T-helper 1 cell treated with Interleukin-12 subunit alpha and Interleukin-12 subunit beta and Interleukin-4 antibody, amounts not matched to agents 30 μg/mL and 1 μg/mL, for 36 hours (primary cell): ENCODE measurements at regions not wholly inside any gene's neighbourhood (a gene's known extent, or its start where the extent isn't known, plus 50 kb on each side); places are given as distances from the start of the nearest gene placed in this dataset.
"Not testable (repeated sequence)": the region's sequence is repeated elsewhere in the genome, so short reads cannot be mapped to it uniquely, and the experiment has no call there.

Source experiments
- H3K27ac Mint-ChIP-seq: one replicate; pipeline ENCODE4 v1.8.0; 2021; ENCODE audit warnings: mild to moderate bottlenecking, mixed read lengths
- H3K27me3 Mint-ChIP-seq: one replicate; pipeline ENCODE4 v1.8.0; 2021; ENCODE audit warnings: low read depth, mixed read lengths
- H3K36me3 Mint-ChIP-seq: one replicate; pipeline ENCODE4 v1.8.0; 2021; ENCODE audit warnings: low read depth, mixed read lengths
- H3K4me1 Mint-ChIP-seq: one replicate; pipeline ENCODE4 v1.8.0; 2021; ENCODE audit warnings: low read depth, mixed read lengths
- H3K4me3 Mint-ChIP-seq: one replicate; pipeline ENCODE4 v1.8.0; 2021; ENCODE audit warnings: mild to moderate bottlenecking, moderate library complexity, mixed read lengths
- H3K9me3 Mint-ChIP-seq: one replicate; pipeline ENCODE4 v1.8.0; 2021; ENCODE audit warnings: mixed read lengths

- Mint-ChIP-seq H3K9me3 (peaks cover 6% of the 10 kb centered on the region), H3K27ac (no peak overlapping the region), H3K27me3 (no peaks in the 10 kb centered on the region), H3K36me3 (no peaks in the 10 kb centered on the region), H3K4me1 (no peaks in the 10 kb centered on the region), H3K4me3 (no peak overlapping the region)
Observed at GRCh38 chr20:12110711-12111110, 193.0 kb downstream of the BTBD3 start.

- H3K27me3 Mint-ChIP-seq = no peaks in the 10 kb centered on the region
- H3K27ac Mint-ChIP-seq = no peak overlapping the region
- H3K36me3 Mint-ChIP-seq = no peaks in the 10 kb centered on the region
- no peak overlapping the region for H3K4me3 Mint-ChIP-seq
- H3K9me3 Mint-ChIP-seq = peaks cover 6% of the 10 kb centered on the region
- H3K4me1 Mint-ChIP-seq = no peaks in the 10 kb centered on the region
Observed at GRCh38 chr20:12111431-12112088, 193.9 kb downstream of the BTBD3 start.

- Mint-ChIP-seq H3K4me1 (no peaks in the 10 kb centered on the region), H3K9me3 (peaks cover 6% of the 10 kb centered on the region)
Observed at GRCh38 chr20:12112089-12112474, 194.4 kb downstream of the BTBD3 start.

GRCh38 chr20:12112665-12113064, 195.0 kb downstream of the BTBD3 start:
- H3K27me3 Mint-ChIP-seq = no peaks in the 10 kb centered on the region
- H3K4me3 Mint-ChIP-seq = no peak overlapping the region

More at GRCh38 chr20:12112089-12112474, 194.4 kb downstream of the BTBD3 start:
- Mint-ChIP-seq H3K27ac (no peak overlapping the region), H3K27me3 (no peaks in the 10 kb centered on the region), H3K4me3 (no peak overlapping the region), H3K36me3 (no peaks in the 10 kb centered on the region)

GRCh38 chr20:12113075-12113467, 195.4 kb downstream of the BTBD3 start:
- Mint-ChIP-seq H3K4me1 (no peaks in the 10 kb centered on the region), H3K27me3 (no peaks in the 10 kb centered on the region), H3K4me3 (no peak overlapping the region), H3K9me3 (peaks cover 6% of the 10 kb centered on the region), H3K27ac (no peak overlapping the region), H3K36me3 (no peaks in the 10 kb centered on the region)

More at GRCh38 chr20:12112665-12113064, 195.0 kb downstream of the BTBD3 start:
- no peaks in the 10 kb centered on the region for H3K36me3 Mint-ChIP-seq
- H3K27ac Mint-ChIP-seq = no peak overlapping the region
- no peaks in the 10 kb centered on the region for H3K4me1 Mint-ChIP-seq
- peaks cover 6% of the 10 kb centered on the region for H3K9me3 Mint-ChIP-seq

GRCh38 chr20:12113468-12114371, 196.0 kb downstream of the BTBD3 start:
- no peak overlapping the region for H3K27ac Mint-ChIP-seq
- no peaks in the 10 kb centered on the region for H3K4me1 Mint-ChIP-seq
- H3K36me3 Mint-ChIP-seq = no peaks in the 10 kb centered on the region
- H3K4me3 Mint-ChIP-seq = no peak overlapping the region
- H3K27me3 Mint-ChIP-seq = no peaks in the 10 kb centered on the region
- H3K9me3 Mint-ChIP-seq = peaks cover 6% of the 10 kb centered on the region

GRCh38 chr20:12129114-12129513, 211.4 kb downstream of the BTBD3 start:
- H3K36me3 Mint-ChIP-seq, H3K4me3 Mint-ChIP-seq, H3K27ac Mint-ChIP-seq, H3K4me1 Mint-ChIP-seq, H3K27me3 Mint-ChIP-seq: not testable (repeated sequence)
- H3K9me3 Mint-ChIP-seq = peaks cover 11% of the 10 kb centered on the region

GRCh38 chr20:12129532-12129931, 211.8 kb downstream of the BTBD3 start:
- not testable (repeated sequence) for H3K4me1 Mint-ChIP-seq, H3K4me3 Mint-ChIP-seq, H3K27me3 Mint-ChIP-seq, H3K36me3 Mint-ChIP-seq, H3K27ac Mint-ChIP-seq
- peaks cover 11% of the 10 kb centered on the region for H3K9me3 Mint-ChIP-seq

- Mint-ChIP-seq H3K4me3 (no peak overlapping the region), H3K4me1 (no peaks in the 10 kb centered on the region), H3K27ac (no peak overlapping the region), H3K27me3 (no peaks in the 10 kb centered on the region), H3K9me3 (peaks cover 11% of the 10 kb centered on the region), H3K36me3 (no peaks in the 10 kb centered on the region)
Observed at GRCh38 chr20:12130781-12131180, 213.1 kb downstream of the BTBD3 start.

GRCh38 chr20:12133553-12133952, 215.9 kb downstream of the BTBD3 start:
- no peaks in the 10 kb centered on the region for H3K4me1 Mint-ChIP-seq
- H3K27me3 Mint-ChIP-seq = no peaks in the 10 kb centered on the region
- no peak overlapping the region for H3K4me3 Mint-ChIP-seq
- H3K27ac Mint-ChIP-seq = no peak overlapping the region
- peaks cover 11% of the 10 kb centered on the region for H3K9me3 Mint-ChIP-seq
- no peaks in the 10 kb centered on the region for H3K36me3 Mint-ChIP-seq

GRCh38 chr20:12145951-12146350, 228.3 kb downstream of the BTBD3 start:
- peaks cover 55% of the 10 kb centered on the region for H3K9me3 Mint-ChIP-seq
- H3K27me3 Mint-ChIP-seq, H3K36me3 Mint-ChIP-seq, H3K27ac Mint-ChIP-seq, H3K4me3 Mint-ChIP-seq, H3K4me1 Mint-ChIP-seq: not testable (repeated sequence)

- Mint-ChIP-seq H3K36me3 (no peaks in the 10 kb centered on the region), H3K4me1 (no peaks in the 10 kb centered on the region), H3K4me3 (no peak overlapping the region), H3K27me3 (no peaks in the 10 kb centered on the region), H3K9me3 (peaks cover 21% of the 10 kb centered on the region), H3K27ac (no peak overlapping the region)
Observed at GRCh38 chr20:12152996-12153395, 235.3 kb downstream of the BTBD3 start.

- no peaks in the 10 kb centered on the region for H3K4me1 Mint-ChIP-seq
- H3K4me3 Mint-ChIP-seq = no peak overlapping the region
- H3K27ac Mint-ChIP-seq = no peak overlapping the region
- no peaks in the 10 kb centered on the region for H3K36me3 Mint-ChIP-seq
- no peaks in the 10 kb centered on the region for H3K27me3 Mint-ChIP-seq
- peaks cover 15% of the 10 kb centered on the region for H3K9me3 Mint-ChIP-seq
Observed at GRCh38 chr20:12153628-12154027, 235.9 kb downstream of the BTBD3 start.

GRCh38 chr20:12156252-12156651, 238.6 kb downstream of the BTBD3 start:
- no peak overlapping the region for H3K27ac Mint-ChIP-seq
- no peak overlapping the region for H3K4me3 Mint-ChIP-seq
- no peaks in the 10 kb centered on the region for H3K36me3 Mint-ChIP-seq
- H3K9me3 Mint-ChIP-seq = peaks cover 16% of the 10 kb centered on the region
- H3K4me1 Mint-ChIP-seq = no peaks in the 10 kb centered on the region
- H3K27me3 Mint-ChIP-seq = no peaks in the 10 kb centered on the region

GRCh38 chr20:12159261-12159660, 241.6 kb downstream of the BTBD3 start:
- peaks cover 13% of the 10 kb centered on the region for H3K9me3 Mint-ChIP-seq
- H3K36me3 Mint-ChIP-seq = no peaks in the 10 kb centered on the region
- no peak overlapping the region for H3K27ac Mint-ChIP-seq
- no peaks in the 10 kb centered on the region for H3K27me3 Mint-ChIP-seq
- H3K4me1 Mint-ChIP-seq = no peaks in the 10 kb centered on the region
- no peak overlapping the region for H3K4me3 Mint-ChIP-seq
